ENCODE measurements at regions not wholly inside any gene's neighbourhood (a gene's known extent, or its start where the extent isn't known, plus 50 kb on each side); places are given as distances from the start of the nearest gene placed in this dataset.

DNA sequence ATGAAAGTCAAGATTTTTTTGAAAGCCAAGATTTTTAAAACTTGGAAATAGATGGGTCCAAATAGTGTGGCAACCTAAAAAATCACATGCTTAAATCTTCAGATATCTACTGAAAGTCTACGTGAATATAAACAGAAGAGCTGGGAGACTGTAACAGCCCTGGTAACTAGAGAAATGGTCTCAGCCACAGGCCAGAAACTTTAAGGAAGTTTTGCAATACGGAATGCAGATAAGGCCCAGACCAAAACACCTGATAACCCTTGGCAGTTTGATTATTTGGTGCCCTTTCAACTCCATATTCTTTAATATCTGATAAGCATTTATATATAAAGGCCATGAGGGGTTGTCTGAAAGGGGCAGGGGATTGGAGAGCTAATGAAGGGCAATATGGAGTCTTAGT, 537.3 kb upstream of the TGFBR2 start:
- DNase-seq = no peak

- no peak for DNase-seq
Measured at GRCh38 chr3:30073040-30073439, 533.4 kb upstream of the TGFBR2 start.

DNA sequence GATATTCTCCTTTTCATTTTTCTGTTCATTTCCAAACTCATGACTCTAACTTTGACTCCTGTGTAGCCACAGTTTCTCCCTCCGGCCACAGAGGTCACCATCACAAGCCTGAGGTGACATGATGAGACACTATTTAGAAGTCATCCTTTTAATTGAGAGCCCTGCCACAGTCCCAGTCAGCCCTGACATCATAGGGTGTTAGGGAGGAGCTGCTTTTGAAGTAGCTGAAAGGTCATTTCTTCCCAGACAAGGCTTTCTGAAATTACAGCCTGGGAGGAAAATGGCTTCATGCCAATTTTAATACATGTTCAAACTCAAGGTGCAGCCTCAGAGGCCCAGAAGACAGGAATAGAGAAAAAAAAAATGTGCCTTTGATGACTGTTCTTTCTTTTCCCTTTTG, 532.8 kb upstream of the TGFBR2 start:
- no peak for DNase-seq

GRCh38 chr3:30075514-30075913, 530.9 kb upstream of the TGFBR2 start:
- DNase-seq = no peak

- DNase-seq = no peak
Measured at GRCh38 chr3:30076899-30077298, 529.5 kb upstream of the TGFBR2 start.

DNA sequence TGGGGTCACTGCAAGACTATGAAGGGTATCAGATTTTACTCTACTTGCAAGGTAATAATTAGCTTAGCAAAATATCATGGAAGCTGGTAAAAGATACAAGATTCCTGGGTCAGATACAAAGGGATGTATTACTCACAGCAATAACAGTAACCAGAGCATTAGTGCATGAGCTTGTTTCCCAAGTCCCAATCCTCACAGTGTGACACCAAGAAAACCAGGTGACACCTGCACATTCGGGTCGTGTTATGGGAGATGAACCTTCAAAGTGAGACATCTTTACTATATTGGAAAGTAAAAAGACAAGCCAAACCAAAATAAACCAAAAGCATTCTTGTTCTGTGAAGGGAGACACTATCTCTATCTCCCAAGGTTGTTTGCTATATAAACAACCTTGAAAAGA, 528.7 kb upstream of the TGFBR2 start:
- DNase-seq = no peak

- DNase-seq = no peak
Measured at GRCh38 chr3:30078736-30079135, 527.7 kb upstream of the TGFBR2 start.

DNA sequence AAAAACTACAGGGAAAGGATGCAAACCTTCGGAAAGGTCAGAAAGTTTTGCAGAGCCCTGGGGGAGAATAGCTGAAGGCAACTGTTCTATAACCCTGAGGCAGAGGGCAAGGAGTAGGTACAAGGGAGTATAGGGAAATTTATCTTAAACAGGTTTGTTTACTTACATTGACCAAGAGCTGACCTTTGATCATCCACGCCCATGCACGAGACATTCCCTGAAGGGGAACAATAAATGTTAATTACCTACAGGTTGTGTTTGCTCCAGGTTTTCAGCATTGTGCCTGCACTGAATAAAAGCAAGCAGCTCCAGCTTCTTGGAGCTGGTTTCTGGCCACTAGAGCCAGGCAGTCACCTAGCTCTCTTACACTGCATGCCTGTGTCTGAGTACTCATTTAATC, 524.5 kb upstream of the TGFBR2 start:
- DNase-seq = no peak

- no peak for DNase-seq
Measured at GRCh38 chr3:30082652-30083051, 523.7 kb upstream of the TGFBR2 start.

- no peak for DNase-seq
Measured at GRCh38 chr3:30083315-30083714, 523.1 kb upstream of the TGFBR2 start.

GRCh38 chr3:30084316-30084715, 522.1 kb upstream of the TGFBR2 start:
- DNase-seq = no peak

- DNase-seq = no peak
Measured at GRCh38 chr3:30084971-30085403, 521.4 kb upstream of the TGFBR2 start.

DNA sequence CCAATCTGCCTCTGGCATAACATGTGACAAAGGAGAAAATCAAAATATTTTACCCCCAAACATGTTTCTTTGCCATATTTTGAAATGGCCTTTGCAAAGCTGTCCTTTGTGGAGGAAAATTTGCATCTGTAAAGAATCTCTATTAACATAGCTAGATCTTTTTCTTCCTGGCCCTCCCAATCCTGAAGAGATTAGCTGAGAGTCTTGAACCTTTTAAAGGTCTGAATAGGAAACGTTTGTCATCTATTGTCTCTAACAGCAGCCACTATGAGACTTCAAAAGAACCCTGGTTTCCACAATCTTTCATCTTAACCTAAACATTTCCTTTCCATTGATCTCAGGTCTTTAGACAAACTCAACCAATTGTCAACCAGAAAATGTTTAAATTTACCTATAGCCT, 520.9 kb upstream of the TGFBR2 start:
- DNase-seq = no peak

DNA sequence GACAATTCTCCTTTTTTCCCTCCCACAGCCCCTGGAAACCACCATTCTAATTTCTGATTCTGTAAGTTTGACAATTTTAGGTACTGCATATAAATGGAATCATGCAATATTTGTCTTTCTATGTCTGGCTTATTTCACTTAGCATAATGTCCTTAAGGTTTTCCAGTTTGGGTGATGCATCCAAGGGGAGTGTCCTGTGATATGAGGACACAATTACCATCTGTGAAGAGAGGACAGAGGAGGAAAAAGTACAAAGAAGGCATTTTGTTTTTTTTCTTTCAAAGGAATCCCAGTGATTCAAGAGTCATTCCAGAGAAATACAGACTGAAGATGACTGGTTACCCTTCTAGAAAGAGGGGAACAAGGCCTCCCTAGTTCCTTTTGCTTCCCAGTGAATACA, 514.7 kb upstream of the TGFBR2 start:
- DNase-seq = no peak

DNA sequence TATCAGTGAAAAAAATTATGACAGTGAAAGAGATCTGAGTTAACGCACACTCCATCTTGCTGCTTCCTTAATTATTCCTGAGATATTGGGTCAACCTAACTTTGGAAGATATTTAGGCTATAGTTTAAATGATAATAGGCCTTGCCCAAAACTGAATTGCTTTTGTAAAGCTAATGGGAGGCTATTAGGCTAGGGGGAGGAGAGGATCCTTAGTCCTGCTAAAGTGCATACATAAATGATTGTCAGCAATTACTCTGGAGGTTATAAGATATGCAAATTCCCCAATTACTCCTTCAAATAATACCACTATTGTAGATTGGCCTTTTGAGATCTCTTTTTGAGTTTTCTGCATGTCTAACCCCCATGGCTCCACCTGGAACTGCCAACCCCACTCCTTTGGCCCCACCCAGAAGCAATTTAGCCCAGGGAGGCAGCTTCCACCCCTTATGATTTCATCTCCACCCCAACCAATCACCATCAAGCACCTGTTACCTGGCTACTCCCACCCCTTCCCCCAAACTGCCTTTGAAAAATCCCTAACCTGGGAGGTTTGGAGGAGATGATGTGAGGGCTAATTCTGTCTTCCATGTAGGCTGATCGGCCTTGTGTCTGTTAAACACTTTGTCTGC, 509.3 kb upstream of the TGFBR2 start:
- no peak for DNase-seq

DNA sequence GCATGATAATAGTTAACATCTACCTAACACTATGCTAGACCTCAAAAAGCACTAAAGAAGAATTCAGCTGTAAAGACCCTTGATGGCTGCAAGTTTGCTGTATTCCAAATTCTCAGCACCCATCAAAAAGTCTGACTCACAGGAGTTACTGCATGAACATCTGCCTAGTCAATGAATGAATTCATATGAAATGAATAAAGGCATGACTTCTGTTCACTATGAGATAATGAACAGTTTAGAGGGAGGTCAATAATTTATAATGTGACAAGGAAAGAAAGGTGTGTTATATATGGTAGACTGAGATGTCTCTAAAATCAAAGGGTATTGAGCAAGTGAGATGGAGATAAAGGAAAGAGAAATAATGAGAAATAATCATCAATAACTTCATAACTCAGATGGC, 508.2 kb upstream of the TGFBR2 start:
- DNase-seq = no peak

DNA sequence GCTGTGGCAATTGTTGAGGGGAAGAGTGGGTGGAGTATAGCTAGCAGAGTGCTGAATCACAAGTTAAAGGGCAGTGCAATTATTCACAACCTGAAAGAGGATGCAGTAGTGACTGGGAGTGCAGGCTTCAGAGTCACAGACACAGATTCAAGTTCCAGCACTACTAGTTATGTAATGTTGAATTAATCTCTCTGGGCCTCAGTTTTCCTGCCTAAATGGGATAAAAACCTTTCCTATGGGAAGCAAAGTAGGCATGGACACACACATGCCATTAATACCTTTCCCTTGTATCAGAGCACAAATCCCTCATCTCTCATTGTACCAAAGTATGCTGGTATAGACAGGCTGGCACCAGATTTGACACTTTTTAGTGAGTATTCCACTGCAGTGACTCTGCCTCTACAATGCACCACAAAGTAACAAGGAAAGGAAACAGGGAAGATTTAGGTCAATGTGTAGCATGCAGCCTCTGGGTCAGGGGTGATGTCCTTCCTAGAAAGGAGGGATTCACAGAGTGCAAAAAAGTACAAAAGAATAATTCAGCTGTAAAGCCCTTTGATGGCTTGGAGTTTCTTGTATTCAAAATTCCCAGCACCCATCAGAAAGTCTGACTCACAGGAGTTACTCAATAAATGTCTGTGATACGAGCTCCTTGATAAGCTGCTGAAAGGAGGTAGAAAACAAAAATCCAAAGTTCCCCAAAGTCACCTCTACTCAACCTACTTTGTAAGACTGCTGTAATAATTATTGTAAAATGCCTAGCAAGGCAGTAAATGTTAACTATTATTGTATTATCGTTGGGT, 507.5 kb upstream of the TGFBR2 start:
- no peak for DNase-seq

- no peak for DNase-seq
Measured at GRCh38 chr3:30102356-30102755, 504.0 kb upstream of the TGFBR2 start.

DNA sequence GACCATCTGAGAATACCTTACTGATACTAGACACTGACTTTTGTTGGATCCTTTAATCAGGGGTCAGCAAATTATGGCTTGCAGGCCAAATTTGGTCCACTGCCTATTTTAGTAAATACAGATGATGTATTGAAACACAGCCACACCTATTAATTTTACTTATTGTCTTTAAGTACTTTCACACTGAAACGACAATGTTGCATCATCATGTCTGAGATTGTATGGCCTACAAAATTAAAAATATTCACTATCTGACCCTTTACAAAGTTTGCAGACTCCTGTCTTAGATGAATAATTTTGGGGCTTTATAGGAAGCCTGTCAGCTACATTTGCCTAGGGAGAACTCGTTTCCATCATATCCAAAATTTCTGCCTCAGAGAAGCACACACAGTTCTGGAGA, 503.2 kb upstream of the TGFBR2 start:
- no peak for DNase-seq

DNA sequence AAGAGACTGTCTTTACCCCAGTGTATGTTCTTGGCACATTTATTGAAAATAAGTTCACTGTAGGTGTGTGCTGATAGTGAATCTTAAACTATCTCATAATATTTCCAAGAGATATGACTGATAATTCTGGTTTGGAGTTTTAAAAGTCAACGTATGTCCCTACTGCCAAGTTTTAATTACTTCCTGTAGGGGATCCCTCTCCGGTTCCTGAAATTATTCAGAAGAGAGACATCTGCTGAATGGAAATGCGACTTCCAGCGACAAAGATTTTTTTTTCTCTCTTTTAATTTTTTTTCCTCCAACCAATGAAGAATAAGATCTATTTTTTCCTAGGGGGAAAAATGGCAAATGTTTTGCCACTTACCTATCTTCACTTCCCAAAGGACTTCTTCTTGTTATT, 498.9 kb upstream of the TGFBR2 start:
- no peak for DNase-seq

DNA sequence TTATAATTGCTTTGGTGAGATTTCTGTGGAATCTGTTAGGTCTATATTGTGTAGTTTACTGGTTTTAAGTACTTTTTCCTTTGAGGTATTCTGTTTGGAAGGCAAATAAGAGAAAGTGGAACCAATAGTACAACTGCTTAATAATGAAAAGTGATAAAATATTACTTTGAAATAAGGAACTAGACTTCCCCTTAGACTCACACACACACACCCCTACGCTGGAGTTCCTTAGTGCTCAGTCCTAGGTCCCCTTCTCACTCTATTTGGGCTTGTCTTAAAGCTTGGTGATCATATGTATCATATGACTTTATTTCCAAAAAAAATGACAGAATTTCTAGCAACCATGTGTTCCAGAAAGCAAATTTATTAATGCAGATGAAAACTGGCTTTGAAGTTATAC, 494.0 kb upstream of the TGFBR2 start:
- DNase-seq = no peak

GRCh38 chr3:30112902-30113484, 493.4 kb upstream of the TGFBR2 start:
- DNase-seq = no peak

DNA sequence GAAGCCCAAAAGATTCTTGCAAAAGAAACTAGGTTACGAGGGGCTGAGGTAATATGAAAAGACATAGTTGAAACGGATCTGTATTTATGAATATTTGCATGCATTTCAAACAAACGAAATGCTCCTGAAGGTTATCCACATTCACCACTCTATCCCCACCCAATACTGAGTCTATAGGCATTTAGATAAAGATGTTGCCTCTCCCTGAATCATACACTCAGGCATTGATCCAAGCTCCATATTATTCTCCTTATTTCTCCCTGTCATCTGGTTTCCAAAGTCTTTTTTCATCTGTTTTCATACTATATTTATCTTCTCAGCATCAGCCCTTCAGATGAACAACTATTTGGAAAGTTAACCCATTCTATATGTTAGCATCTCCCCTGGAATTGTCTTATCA, 492.5 kb upstream of the TGFBR2 start:
- DNase-seq = no peak

DNA sequence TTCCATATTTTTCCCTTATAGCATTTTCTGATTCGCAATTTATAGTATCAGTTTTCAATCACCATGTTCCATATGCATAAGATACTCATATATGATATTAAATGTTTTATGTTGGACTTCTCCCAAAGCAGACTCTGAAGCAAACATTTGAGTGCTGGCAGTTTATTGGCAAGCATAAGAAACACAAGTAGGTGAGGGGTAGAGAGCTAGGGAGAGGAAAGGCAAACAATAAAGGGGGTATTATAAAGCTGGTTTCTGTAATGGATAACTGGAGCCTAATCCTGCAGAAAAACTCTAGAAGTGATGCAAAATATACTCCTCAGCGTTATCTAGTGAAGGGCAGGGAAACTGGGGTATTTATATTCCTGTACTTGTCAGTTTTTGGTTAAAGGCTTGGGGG, 491.5 kb upstream of the TGFBR2 start:
- no peak for DNase-seq
